ENCODE measurements at regions not wholly inside any gene's neighbourhood (a gene's known extent, or its start where the extent isn't known, plus 50 kb on each side); places are given as distances from the start of the nearest gene placed in this dataset.

- Histone ChIP-seq H3K4me3 (no peak overlapping the region), H3K36me3 (no peaks in the 10 kb centered on the region), H3K9me3 (no peaks in the 10 kb centered on the region), H3K27me3 (no peaks in the 10 kb centered on the region), H3K27ac (no peak overlapping the region), H3K4me1 (no peaks in the 10 kb centered on the region)
- in situ Hi-C loops (cut with MboI; ENCODE audit: low pct_ligation_motif_present in 1 of 4, low pct_unique_long_range_greater_than_20kb in 1 of 4, low sequenced_read_pairs in 3 of 4) (no loop called here), intact Hi-C loops (cut with DNase I; ENCODE audit: low total_unique reads) (no loop called here)
- no peak for DNase-seq
- TF ChIP-seq EP300 (IDR thresholded peaks at IDR 0.05; ENCODE audit: low read depth), result no peak
- no peak for TF ChIP-seq CTCF (IDR thresholded peaks at IDR 0.05)
- no peak for TF ChIP-seq POLR2A (IDR thresholded peaks at IDR 0.05)
- no peak for TF ChIP-seq POLR2AphosphoS5 (IDR thresholded peaks at IDR 0.05)
- 61 to 78% methylated on average over 1 of the region's 1 CpG for WGBS, 2 donors (ENCODE audit: low coverage in 1 of 2)
Observed at GRCh38 chr11:95567685-95568084, 221.9 kb downstream of the FAM76B start.

- no peak for DNase-seq
- in situ Hi-C loops (cut with MboI; ENCODE audit: low pct_ligation_motif_present in 1 of 4, low pct_unique_long_range_greater_than_20kb in 1 of 4, low sequenced_read_pairs in 3 of 4), result no loop called here
- intact Hi-C loops (cut with DNase I; ENCODE audit: low total_unique reads), result no loop called here
- Histone ChIP-seq H3K27ac (no peak overlapping the region), H3K36me3 (no peaks in the 10 kb centered on the region), H3K4me1 (no peaks in the 10 kb centered on the region), H3K4me3 (no peak overlapping the region), H3K27me3 (no peaks in the 10 kb centered on the region), H3K9me3 (no peaks in the 10 kb centered on the region)
- 33 to 39% methylated on average over 1 of the region's 1 CpG for WGBS, 2 donors (ENCODE audit: low coverage in 1 of 2)
- TF ChIP-seq POLR2AphosphoS5 (IDR thresholded peaks at IDR 0.05) (no peak), EP300 (IDR thresholded peaks at IDR 0.05; ENCODE audit: low read depth) (no peak), POLR2A (IDR thresholded peaks at IDR 0.05) (no peak), CTCF (IDR thresholded peaks at IDR 0.05) (no peak)
Observed at GRCh38 chr11:95566211-95566610, 223.4 kb downstream of the FAM76B start.

- intact Hi-C loops (cut with DNase I; ENCODE audit: low total_unique reads) (no loop called here), in situ Hi-C loops (cut with MboI; ENCODE audit: low pct_ligation_motif_present in 1 of 4, low pct_unique_long_range_greater_than_20kb in 1 of 4, low sequenced_read_pairs in 3 of 4) (no loop called here)
- no peak for TF ChIP-seq EP300 (IDR thresholded peaks at IDR 0.05; ENCODE audit: low read depth)
- no peak overlapping the region for H3K27ac ChIP-seq
- no peaks in the 10 kb centered on the region for H3K27me3 ChIP-seq
- no peak overlapping the region for H3K4me3 ChIP-seq
- no peaks in the 10 kb centered on the region for H3K36me3 ChIP-seq
- H3K4me1 ChIP-seq, result no peaks in the 10 kb centered on the region
- DNase-seq, result no peak
- no peaks in the 10 kb centered on the region for H3K9me3 ChIP-seq
- 50 to 76% methylated on average over 1 of the region's 1 CpG for WGBS, 2 donors (ENCODE audit: low coverage in 1 of 2)
Observed at GRCh38 chr11:95565724-95566141, 223.8 kb downstream of the FAM76B start.

GRCh38 chr11:95563859-95564258, 225.7 kb downstream of the FAM76B start:
- TF ChIP-seq CTCF (IDR thresholded peaks at IDR 0.05) (no peak), POLR2A (IDR thresholded peaks at IDR 0.05) (no peak), EP300 (IDR thresholded peaks at IDR 0.05; ENCODE audit: low read depth) (no peak), POLR2AphosphoS5 (IDR thresholded peaks at IDR 0.05) (no peak)
- Histone ChIP-seq H3K36me3 (no peaks in the 10 kb centered on the region), H3K4me3 (no peak overlapping the region), H3K27ac (no peak overlapping the region), H3K27me3 (no peaks in the 10 kb centered on the region), H3K9me3 (no peaks in the 10 kb centered on the region), H3K4me1 (no peaks in the 10 kb centered on the region)
- DNase-seq, result no peak
- in situ Hi-C loops (cut with MboI; ENCODE audit: low pct_ligation_motif_present in 1 of 4, low pct_unique_long_range_greater_than_20kb in 1 of 4, low sequenced_read_pairs in 3 of 4), result no loop called here
- WGBS, 2 donors (ENCODE audit: low coverage in 1 of 2), result 34 to 38% methylated on average over 2 of the region's 2 CpGs
- intact Hi-C loops (cut with DNase I; ENCODE audit: low total_unique reads), result no loop called here

GRCh38 chr11:95563173-95563572, 226.4 kb downstream of the FAM76B start:
- H3K27me3 ChIP-seq, result no peaks in the 10 kb centered on the region
- DNase-seq, result no peak
- no peak overlapping the region for H3K27ac ChIP-seq
- H3K9me3 ChIP-seq, result no peaks in the 10 kb centered on the region
- in situ Hi-C loops (cut with MboI; ENCODE audit: low pct_ligation_motif_present in 1 of 4, low pct_unique_long_range_greater_than_20kb in 1 of 4, low sequenced_read_pairs in 3 of 4), result no loop called here
- TF ChIP-seq POLR2A (IDR thresholded peaks at IDR 0.05) (no peak), CTCF (IDR thresholded peaks at IDR 0.05) (no peak), EP300 (IDR thresholded peaks at IDR 0.05; ENCODE audit: low read depth) (no peak), POLR2AphosphoS5 (IDR thresholded peaks at IDR 0.05) (no peak)
- no peaks in the 10 kb centered on the region for H3K36me3 ChIP-seq
- no peaks in the 10 kb centered on the region for H3K4me1 ChIP-seq
- no peak overlapping the region for H3K4me3 ChIP-seq
- 74 to 77% methylated on average over 2 of the region's 2 CpGs for WGBS, 2 donors (ENCODE audit: low coverage in 1 of 2)
- intact Hi-C loops (cut with DNase I; ENCODE audit: low total_unique reads), result no loop called here

Measured in transverse colon (tissue), 4 donors.